ENCODE measurements at regions not wholly inside any gene's neighbourhood (a gene's known extent, or its start where the extent isn't known, plus 50 kb on each side); places are given as distances from the start of the nearest gene placed in this dataset.

DNA sequence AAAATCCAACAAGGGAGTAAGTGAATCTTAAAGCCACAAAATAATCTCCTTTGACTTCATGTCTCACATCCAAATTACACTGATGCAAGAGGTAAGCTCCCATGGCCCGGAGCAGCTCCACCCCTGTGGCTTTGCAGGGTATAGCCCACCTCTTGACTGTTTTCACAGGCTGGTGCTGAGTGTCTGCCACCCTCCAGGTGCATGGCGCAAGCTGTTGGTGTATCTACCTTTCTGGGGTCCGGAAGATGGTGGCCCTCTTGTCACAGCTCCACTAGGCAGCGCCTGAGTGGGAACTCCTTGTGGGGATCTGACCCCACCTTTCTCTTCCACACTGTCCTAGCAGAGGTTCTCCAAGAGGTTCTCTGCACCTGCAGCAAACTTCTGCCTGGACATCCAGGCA lies 1051.1 kb upstream of the CDH6 start:
- no peak for ATAC-seq

DNA sequence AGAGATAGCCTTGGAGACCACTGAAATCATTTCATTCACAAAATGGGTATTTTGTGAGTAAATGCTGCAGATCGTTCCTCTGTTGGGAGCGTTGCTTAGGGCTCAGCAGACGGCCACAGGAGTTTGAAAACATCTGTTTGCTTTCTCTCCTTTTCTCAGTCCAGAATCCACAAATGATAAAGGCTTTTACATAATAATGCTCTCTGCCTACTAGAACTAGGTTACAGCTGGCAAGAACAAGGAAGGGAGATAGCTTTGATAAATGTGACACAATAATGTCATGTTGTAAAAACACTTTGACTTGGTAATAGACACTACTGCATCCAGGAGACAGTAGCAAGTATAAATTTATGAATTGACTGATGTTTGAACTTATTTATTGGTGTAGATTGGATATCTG lies 1072.4 kb upstream of the CDH6 start:
- ATAC-seq: no peak

DNA sequence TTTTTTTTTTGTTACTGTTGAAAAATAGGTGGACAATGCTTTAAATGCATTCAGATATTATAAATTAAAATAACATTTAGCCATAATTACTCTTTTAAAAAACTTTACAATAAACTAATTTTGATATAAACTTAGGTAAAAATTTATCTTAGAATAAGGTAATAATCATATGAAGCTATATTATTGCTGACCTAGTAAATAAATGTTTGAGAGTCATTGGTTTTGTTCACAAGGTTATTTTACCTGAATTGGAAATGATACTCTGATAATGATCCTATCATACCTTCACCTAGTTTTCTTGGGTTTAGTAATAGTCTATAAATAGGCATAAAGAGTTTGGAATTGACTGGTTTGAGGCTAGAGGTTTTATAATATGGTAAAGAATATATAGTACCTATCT lies 1076.4 kb upstream of the CDH6 start:
- ATAC-seq: no peak

DNA sequence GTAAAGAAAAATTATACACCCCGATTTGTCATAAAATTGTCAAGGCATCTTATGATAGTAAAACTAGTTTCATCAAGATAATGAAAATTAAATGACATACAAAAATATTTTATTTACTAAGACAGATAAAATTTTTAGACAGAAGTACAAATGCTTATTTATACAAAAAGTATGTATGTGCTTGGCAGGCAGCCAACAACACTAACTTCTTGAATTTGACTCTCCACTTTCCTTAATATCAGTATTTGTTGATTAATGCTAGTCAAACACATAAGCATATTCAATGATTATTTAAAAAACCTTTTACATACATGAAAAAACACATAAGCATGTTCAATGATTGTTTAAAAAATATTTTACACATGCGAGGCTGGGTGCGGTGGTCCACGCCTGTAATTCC lies 1079.9 kb upstream of the CDH6 start:
- no peak for ATAC-seq

DNA sequence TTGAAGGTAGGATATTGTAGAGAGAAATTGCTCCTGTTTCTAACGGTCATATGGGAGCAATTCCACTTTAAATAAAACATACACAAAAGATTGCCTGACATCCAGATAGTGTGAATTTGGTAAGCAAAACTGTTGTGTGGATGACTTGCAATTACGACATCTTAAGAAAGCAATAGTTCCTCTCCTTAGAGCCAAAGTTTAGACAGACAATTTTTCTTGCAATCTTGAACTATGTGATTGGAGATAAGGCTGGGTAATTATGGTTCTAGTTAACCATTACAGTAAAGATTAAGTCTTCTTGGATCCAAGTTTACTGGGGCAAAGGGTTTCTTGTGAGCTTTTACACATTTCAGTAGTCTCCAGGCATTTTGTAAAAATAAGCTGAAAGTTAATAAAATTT lies 1080.6 kb upstream of the CDH6 start:
- no peak for ATAC-seq

DNA sequence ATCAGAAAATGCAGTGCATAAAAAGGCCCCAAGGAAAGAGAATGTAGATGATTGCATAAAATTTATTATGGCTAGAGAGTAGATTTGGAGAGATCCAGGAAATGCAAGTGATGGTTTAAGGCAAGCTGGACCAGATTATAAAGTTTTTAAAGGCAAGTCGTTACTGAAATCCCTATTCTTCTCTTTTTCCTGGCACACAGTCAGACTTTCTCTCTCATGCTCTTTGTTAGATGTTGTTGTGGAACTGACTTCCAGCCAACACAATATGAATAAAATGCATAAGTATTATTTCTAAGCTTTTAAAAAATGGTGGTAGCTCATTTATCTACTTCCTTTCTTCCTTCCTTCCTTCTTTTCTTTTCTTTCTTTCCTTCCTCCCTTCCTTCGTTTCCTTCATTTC lies 1085.4 kb upstream of the CDH6 start:
- no peak for ATAC-seq

DNA sequence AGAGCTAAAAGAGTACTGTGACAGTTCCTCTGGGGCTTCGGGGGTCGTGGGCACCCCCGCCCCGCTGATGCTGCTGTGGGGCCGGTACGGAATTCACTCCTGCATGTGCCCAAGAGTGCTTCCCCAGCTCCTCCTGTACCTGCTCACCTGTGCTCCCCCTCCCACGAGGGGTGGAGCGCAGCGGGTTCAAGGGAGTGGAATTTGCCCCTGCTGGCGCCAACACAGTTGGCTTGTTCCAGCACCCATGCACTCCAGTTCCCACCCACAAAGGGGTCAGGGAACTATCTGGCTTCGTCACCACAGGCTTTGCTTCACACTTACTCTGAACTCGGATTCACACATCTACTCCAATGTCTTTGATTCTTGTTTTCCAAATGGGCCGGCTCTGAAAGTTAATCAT lies 1086.9 kb upstream of the CDH6 start:
- ATAC-seq: no peak

DNA sequence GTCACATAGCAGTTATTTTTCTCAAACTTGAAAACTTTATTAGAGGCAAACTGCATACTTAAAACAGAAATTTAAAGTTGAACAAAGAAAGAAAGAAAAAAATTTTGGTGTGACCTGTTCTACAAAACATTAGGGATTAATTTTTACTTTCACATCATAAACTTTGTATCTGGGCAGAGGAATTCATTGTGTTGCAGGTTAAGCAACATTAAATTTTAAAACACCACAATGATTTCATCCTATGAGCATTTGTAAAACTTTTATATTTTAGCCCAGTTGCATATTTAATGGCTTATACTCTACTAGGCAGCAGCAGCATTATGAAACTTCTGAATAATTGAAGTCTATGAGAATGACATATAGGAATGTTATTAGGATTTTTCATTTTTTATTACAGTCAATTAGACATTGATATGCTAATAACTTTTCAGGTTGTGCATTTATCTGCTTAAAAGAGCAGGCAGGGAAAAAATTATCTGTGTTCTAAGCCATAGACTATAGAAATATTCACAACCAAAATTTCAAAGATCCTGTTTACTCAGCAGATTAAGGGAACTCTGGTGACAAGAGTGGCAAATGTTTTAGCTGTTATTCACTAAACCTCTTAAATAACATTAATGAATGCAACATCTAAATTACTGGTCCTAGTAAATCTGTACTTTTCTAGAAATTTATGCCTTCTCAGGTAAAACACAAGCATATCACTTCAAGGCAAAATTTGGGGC lies 1088.5 kb upstream of the CDH6 start:
- no peak for ATAC-seq

DNA sequence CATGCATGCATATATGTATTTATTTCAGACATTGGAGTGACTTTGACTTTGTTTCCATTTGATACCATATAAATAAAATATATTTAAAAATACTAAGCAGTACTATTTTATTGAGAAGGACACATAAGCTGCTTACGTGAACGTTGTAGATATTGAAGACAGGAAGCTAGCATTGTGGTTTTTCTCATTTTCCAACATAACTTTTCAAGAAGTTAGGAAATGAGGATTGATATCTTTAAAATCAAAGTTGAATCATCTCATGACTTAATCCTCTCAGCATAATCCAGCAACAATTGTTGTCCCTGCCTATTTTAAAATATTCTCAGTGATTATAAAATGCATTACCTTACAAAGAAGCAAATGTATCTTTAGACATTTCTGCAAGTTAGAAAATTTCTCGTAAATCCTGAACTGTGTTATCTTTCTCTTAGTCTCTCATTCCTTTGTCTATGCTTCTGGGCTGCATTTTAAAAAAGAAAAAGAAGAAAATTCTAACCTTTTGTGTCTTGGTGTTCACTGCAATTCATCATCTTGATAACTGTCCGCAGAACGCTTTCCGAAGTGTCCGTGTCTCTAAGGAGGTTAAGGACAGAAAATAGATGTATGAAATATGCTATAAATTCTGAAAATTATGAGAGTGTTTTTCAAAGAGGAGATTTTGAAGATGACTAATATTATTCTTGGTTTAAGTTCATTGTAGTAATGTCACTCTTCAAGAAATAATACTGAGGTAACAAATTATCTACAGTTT lies 1089.9 kb upstream of the CDH6 start:
- no peak for ATAC-seq

DNA sequence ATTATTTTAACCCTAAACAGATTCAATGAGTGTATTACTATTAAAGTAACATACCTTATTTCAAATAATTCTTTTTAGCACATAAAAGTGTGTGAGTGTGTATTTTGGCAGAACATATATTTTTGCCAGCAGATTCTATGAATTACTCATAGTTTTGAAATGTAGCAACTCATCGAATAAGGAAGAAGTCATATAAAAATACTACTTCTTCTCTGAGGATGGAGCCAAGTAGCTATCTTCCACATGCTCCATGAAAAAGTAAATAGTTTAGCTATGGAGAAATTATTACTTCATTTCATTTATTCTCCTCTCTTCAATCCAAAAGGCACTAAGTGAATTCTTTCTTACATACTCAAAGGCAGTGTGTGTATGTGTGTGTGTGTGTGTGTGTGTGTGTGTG lies 1090.4 kb upstream of the CDH6 start:
- no peak for ATAC-seq

DNA sequence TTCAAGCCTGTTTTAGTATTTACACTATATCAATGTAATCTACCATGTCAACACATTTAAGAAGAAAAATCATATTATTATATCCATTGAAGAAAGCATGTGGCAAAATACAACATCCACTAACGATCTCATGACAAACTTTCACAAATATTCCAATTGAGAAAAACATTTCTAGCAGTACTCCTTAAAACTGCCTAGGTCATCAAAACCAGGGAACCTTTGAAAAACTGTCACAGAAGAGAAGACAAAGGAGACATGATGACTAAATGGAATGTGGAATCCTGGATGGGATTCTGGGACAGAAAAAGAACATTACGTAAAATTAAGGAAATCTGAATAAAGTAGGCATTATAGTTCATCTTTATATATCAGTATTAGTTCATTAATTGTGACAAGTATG lies 1091.3 kb upstream of the CDH6 start:
- no peak for ATAC-seq

DNA sequence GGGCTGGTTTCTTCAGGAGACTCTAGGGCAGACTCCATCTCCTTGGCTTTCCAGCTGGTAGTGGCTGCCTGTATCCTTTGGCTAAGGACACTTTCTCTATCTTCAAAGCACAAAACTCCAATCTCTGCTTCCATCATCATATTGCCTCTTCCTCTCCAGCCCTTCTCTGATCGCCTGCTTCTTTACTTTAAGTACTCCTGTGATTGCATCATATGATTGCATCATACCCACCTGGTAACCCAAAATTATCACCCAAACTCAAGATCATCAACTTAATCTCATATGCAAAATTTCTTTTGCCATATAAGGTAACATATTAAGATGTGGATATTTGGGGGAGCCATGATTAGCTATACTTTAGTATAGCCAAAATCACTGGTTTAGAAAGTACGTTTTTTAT lies 1092.6 kb upstream of the CDH6 start:
- no peak for ATAC-seq

DNA sequence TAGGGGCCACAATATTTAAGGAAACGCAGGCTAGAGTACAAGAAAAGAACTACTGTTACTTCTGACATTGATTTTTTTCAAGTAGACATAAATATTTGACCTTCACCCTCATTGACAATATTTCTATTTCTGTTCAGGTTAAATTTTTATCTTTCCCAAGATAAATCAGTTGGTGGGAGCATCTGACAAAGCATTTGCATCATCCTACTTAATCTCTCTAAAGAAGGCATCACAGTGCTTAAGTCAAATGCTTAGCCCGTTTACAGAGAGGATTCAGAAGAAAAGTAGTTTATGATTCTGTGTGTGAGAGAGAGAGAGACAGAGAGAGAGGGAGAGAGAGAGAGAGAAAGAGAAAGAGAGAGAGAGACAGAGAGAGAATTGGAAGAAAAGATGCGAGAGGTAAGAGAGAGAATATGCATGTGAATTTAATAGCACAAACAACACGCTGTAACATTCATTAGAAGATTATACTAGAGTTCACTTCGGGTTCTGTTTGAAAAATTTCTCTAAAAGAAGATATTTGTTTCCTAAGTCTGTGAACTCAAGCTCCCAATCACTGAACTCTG lies 1093.3 kb upstream of the CDH6 start:
- no peak for ATAC-seq

DNA sequence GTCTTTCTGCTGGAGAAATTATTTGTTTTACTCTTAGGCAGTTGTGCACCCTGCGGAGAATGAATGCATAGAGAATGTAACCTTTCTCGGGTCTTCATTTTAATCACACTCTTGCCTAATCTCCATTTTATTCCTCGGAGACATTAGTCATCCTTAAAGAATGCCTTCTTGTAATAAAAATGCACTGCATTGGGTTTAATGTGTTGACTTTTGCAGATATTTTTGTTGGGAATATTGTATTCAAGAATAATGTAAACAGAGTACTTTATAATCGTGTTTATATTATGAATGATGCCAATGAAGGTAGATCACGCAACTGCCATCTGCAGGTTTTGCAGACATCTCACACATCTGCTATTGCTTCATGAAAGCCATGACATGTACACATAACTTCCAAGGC lies 1093.9 kb upstream of the CDH6 start:
- ATAC-seq: no peak

DNA sequence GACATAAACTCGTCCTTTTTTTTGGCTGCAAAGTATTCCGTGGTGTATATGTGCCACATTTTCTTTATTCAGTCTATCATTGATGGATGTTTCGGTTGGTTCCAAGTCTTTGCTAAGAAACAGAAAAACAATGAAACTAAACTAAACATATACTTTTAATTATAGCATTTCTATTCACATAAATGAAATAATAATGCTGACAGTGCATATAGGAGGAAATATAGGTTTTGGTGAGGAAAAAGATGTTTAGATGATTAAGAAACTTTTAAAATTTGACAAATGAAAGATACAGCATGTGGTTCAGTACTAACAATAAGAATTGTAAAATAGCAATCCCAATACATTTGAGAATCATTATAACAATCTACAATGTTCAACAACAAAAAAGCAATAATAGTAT lies 1094.5 kb upstream of the CDH6 start:
- no peak for ATAC-seq

DNA sequence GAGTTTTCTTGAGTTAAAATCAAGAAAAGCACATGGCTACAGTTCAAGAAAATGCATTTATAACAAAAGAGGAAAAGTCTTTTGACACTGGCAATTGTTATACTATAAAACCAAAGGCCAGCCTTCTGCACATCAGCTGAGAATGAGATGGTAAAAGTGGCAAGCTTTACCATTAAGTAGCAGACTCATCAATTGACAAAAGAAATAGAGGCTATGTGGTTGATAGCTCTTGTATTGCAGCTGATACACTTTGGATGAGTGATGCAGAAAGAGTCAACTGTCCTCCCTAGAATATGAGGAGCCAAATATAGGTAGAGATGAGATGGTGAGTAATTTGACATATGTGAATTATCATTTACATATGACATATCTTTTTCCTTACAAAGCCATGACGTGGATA lies 1100.9 kb upstream of the CDH6 start:
- ATAC-seq: no peak

DNA sequence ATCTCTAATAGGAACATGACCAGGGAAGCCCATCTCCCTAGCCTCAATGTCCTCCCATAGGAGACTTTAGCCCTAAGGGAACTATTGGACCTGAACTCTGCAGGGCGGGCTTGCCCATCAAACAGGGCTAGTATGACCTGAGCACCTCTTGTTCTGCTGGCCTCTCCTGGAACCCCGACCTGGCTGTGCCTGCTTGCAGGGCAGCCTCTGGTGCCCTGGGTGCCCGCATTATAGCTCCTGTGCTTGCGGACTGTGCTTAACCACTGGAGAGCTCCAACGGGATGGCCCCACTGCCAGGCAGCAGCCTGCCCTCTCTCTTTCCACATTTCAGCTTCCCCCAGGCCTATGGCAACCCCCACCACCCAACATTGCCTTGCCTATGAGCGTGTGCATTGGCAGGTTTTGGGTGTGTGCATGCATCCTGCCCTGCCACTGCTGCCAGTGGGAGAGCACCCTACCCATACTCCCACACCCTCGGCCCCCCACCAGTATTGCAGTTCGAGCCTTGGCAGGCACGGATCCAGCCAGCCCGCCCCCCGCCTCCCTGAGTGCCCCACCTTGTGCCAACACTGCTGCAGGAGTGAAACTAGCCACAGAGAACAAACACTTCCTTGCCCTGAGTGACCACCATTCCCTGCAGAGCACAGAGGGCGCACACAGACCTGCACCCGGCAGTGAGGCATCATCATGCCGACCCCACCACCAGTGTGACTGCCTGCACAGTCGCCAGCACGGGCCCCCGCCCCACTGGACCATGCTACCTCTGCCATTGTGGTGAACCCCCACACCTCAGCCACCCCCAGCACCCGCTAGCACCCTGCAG lies 1123.8 kb upstream of the CDH6 start:
- ATAC-seq: no peak

DNA sequence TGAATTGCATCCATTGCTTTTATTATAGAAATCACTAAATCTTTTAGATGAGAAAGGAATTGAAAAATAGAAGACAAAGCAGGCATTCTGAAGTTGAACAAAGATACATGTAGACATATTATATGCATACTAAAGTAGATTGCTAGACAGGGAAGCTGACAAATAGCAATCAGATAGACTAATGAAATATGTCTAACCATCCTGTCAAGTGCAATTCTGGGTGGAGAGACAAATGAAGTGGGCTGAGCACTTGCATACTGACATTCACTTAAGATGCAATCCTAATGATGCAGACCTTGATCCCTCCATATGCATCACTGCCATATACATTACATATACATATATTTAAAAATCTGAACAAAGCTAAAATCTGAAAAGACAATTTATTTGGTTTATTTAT lies 1130.0 kb upstream of the CDH6 start:
- no peak for ATAC-seq

DNA sequence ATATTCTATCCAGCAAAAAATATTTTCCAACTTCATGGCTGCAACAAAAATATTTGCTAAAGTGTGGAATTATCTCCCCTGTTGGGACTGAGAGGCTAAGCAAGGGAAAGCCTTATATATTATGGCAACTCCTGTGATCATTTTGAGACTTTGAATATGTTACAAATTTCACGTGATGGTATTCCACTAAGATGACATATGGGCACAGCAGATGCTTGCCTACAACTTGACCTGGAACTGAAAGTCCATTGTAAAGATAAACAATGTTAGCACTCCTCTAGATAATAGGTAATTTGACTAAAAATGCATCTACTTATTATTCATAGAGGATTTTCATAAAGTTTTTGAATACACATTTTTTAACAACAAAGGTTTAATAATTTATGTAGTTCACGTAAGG lies 1141.5 kb upstream of the CDH6 start:
- no peak for ATAC-seq

DNA sequence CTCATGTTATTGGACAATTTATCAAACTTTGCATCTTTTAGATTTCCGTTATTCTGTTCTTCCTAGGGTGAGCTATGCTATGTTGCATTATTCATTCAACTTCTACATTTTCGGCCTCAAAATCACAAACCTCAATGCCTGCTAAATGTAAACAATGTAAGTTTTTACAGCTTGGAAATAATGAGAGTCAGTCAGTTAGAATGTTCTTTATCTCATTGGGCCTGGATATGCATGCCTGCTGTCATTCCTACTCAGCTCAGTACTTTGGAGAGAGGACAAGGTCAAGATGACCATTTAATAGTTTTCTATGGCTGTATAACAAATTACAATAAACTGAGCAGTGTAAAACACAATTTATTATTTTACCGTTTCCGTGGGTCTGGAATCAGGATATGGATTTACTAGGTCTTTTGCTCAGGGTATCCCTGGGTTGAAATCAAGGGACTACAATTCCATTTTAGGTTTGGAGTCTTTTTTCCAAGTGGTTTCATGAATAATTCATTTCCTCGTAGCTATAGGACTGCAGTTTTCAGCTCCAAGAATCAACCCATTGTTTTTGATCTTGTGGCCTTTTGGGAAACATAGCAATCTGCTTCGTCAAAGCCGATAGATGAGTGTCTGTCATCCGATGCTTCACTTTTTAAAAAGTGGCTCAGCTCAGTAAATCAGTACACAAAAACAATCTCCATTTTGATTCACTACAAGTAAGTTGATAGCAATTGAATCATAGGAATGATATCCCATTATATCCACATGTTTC lies 1143.2 kb upstream of the CDH6 start:
- no peak for ATAC-seq

DNA sequence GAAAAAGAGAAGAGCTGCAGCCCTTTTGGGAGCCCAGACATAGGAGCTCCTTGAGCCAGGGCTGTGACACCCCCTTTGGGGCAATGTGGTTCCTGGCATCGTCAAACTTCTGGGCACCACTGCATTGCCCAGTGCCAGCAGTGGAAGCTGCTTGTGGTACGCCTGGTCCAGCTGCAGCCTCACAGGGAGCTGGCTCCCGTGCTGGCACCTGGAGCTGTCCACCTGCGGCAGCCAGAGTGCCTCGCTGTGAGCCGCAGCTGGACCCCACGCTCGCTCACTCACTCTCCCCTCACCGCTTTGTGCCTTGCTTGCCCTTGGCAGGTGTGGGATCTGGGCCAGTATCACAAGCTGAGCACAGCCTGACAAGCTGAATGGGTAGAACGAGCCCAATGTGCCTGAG lies 1150.8 kb upstream of the CDH6 start:
- ATAC-seq: no peak

DNA sequence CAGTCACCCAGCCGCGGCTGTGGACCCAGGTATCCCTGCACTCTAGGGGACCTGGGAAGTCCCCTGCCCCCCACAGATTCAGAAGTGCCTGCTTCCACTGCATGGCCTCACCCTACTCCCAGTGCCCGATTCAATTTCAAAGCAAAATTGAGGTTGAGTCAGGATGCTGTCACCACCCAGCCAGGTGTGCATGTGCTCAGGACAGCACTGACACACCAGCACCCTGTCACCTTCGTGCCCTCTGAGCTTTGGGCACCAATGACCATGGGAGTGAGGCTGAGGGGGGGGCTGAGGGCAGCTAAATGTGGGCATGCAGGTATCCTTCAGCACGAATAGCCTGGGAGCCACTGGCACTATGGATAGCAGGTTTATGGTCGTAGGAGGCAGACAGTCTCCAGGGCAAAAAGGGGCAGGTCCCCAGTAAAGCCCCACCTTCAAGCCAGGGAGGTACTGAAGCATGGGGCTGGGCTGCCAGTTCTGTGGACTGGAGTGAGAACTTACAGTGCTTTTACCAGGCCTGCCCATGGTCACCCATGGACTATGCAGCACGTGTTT lies 1151.6 kb upstream of the CDH6 start:
- no peak for ATAC-seq
